GDM1 (cell line): ENCODE measurements at regions not wholly inside any gene's neighbourhood (a gene's known extent, or its start where the extent isn't known, plus 50 kb on each side); places are given as distances from the start of the nearest gene placed in this dataset.

Source experiments
- DNase-seq: peaks from one replicate; lab custom pipeline; 2025; lab: John Stamatoyannopoulos, UW

DNA sequence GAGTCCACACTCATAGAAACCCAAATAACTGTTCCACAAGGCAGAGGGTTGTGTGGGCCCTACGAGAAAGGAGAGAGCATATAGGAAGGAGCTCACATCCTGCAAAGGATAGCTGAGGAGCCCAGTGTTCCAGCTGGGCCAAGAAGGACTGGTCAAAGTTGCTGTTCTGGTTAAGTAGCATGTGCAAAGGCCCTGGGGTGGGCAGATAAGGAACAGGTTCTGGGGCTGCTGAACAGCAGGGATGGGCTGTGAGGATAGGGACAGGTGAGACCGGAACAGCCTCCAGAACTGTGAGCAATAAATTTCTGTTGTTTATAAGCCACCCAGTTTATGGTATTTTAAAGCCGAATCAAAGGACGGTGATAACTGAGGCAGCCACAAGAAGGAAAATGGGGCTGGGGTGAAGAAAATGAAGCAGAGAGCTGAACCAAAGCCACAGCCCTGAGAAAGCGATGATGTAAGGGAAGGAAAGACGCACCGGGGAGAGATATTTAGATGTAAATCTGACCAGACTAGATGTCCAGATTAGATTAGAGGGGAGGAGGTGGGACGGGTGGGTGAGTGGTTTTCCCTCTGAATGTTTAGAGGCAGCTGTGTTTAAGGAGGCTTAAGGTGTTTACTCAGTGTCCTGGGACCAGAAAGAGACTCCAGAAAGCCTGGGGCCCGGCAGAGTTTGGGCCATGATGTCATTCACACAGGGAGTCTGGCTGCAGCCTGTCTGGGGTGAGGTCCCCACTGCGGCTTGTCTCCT lies 180.8 kb upstream of the BCOR start:
- no peak for DNase-seq

DNA sequence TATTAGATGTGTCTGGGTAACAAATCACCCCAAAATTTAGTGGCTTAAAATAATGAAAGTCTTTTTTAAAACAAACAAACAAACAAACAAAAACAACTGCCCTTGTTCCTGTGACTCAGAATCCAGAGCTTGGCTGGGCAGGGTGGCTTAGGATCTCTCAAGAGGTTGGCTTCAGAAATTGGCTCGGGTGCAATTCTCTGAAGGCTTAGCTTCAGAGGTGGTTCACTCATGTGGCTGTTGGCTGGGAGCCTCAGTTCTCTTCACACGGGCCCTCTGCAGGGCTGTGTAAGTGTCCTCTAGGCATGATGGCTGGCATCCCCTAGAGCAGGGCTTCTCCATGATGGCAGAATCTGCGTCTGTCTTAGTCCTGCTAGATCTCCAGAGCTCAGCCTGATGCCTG lies 179.9 kb upstream of the BCOR start:
- no peak for DNase-seq

DNA sequence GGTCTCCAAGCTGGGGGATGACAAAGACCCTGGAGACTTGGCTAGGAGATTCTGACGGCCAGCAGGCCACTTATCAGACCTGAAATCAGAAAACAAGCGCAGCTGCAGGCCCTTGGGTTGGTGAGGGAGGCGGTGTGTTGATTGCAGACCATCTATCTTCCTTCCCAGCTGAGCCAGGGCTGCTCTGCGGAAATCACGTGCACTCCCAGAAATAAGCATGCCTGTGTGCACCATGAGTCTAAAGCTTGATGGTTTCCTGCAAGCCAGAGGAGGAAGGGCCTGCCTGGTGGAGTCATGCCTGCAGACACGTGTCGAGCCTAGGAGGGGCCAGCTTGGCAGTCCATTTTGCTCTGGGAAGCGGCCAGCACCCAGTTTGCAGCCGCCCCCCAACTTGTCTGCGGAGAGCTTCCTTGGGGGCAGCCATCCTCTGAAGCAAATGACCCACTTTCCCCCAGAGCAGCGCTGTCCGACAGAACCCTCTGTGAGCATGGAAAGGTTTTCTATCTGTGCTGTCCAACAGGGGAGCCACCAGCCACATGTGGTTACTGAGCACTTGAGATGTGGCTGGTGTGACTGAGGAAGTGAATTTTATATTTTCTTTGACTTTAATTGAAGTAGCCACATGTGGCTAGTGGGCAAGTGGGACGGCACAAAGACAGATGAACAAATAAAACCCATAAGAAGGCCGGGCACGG lies 175.7 kb upstream of the BCOR start:
- peak; percentile 82 for DNase-seq

DNA sequence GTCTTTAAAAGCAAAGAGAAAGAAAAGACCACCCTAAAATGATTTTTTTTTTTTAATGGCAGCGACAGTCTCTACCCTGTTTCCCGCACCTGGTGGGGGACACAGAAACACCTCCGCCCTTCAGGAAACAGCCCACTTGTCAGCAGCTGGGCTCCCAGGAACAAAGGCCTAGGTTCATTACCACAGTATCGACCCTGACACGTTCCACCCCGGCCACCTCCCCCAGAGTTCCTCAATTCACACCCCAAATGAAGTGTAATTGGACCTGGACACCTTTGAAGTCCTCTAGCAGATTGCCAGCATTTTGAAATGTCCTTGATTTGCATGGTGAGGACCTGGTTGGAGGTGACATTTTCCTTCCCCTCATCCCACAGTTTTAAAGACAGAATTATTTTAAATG lies 175.0 kb upstream of the BCOR start:
- no peak for DNase-seq

DNA sequence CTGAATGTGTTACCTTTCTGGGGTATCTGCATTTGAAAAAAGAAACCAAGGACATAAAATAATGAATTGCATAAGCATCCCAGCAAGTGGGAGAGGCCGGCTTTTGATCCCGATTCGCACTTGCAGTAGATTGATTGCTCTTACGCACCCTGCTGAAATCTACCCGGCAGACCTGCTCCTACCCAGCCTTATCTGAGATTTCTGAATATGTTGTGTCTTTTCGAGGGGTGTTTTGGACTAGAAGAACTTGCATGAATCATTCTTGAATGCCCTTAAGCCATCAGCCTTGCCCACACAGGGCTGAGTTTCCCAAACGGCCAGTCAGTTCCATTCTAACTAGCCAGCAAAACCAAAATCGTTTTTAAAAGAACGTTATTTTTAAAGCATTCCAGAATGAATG lies 174.4 kb upstream of the BCOR start:
- DNase-seq = no peak

DNA sequence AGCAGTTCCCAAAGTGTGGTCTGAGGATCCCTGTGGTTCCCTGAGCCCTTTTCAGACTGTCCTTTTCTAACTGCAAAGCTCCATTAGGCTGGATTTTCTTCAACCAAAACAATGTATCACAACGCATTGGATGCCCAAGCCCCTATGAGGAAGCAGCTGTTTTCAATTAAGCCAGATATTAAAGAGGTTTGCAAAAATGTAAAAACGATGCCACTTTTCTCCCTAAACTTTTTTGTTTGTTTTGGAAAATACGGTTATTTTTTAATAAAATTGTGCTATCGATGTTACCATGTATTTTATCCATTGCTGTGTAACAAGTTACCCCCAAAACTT lies 170.4 kb upstream of the BCOR start:
- DNase-seq = no peak

DNA sequence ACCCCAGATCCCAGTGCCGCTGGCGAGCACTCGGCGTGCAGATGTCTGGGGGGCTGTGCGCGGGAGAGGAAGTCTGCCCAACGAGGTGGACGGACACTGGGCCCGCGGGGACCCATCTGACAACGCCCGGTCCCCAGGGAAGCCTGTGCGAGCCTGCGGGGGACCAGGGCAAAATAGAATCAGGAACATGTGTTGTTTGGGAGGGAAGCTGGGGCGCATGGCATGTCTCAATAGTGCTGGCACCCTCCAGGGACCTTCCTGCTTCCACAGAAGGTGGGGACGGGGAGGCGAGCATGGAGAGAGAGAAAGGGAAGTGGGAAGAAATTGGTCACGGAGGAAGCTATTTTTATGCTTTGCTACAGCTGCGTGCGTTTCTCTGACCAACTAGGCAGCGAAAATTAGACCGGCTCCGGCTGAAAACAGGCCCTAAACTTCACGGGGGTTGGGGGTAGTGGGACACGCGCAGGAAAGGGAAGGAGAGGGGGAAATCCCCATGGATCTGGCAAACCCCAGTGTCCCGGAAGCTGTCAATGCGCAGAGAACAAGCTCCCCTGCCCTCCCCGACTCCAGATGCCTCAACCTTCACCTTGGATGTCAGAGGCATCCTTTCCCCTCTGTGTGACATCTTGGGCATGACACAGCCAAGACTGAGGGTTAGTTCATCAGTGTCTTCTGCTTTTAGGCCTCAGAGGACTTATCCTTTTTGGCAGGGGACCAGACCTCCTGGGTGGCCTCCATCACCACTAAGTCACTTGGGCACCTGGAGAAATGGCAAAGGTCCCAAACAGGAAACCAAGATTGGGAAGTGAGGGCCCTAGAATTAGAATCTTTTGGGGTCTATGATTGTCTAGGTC lies 169.8 kb upstream of the BCOR start:
- peak; percentile 29 for DNase-seq

DNA sequence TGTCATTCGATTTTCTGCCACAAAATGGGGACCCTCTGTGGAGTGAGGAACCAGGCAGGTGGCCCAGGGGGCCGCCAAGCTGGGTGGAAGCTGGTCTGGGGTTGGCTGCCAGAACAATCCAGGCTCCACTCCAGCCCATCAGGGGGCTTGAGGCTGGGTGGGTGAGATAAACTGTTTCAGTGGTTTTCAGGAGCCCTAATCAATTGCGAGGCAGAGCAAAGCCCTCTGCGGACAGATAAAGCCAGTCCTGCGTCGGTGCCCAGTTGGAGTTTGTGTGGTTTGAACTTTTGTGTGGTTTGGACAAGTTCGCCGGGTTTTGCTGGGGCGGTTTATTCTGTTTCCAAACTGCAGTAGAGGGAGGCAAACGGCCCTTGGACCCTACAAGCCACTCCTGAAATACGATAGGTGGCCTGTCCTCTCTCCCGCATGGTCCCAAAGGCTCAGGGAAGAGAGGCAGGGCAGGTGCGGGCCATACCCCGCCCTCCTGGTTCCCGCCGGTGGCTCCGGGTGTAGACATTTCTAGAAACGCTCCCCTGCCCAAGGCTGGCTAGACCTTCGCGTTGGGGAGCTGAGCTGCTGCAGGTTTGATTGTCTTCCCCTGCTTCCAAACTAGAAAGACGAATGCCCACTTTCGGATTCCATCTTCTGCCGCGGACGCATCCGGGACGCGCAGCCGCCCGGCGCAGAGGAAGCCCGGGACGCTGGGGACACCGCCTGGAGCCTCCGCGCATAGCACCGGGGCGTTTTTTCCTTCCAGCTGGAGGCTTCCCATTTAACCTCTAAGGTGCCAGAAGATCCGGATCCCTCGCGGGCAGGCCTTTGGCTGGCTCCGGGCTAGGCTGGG lies 169.0 kb upstream of the BCOR start:
- DNase-seq = peak; percentile 46

DNA sequence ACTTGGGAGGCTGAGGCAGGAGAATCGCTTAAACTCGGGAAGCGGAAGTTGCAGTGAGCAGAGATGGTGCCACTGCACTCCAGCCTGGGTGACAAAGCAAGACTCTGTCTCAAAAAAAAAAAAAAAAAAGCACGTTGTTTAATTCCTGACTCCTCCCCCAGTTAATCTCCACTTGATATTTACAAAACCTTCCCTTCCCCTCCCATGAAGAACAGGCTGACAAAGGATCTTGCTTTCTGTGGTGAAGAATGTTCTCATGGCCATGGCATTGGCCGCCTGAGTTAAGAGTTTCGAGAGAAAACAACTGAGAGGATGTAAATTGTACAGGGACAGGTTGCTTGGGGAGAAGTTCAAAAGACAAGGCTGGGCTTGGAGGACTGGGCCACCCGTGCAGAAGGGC lies 168.2 kb upstream of the BCOR start:
- no peak for DNase-seq

DNA sequence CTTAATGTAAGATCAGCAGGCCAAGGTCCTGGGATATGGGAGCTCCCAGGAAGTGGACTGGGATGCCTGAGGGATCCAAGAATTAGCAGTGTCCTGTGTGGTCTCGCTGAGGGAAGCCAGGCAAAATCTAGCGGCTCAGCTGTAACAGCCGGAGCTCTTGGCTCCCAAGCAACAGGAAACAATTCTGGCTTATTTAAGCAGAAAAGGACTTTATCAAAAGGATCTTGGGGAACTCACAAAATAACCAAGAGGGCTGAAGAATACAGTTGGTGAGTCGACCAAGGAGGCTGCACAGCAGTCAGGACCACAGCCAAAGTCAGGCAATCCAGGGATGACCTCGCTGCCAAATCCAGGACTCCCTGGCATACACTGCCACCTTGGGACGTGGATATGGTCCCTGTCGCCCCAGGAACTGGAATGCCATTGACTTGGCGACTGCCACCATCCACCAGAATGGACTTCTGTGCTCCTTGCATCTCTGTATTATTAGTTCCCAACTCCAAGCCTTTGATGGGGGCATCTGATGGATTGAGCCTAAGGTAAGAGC lies 165.3 kb upstream of the BCOR start:
- no peak for DNase-seq

DNA sequence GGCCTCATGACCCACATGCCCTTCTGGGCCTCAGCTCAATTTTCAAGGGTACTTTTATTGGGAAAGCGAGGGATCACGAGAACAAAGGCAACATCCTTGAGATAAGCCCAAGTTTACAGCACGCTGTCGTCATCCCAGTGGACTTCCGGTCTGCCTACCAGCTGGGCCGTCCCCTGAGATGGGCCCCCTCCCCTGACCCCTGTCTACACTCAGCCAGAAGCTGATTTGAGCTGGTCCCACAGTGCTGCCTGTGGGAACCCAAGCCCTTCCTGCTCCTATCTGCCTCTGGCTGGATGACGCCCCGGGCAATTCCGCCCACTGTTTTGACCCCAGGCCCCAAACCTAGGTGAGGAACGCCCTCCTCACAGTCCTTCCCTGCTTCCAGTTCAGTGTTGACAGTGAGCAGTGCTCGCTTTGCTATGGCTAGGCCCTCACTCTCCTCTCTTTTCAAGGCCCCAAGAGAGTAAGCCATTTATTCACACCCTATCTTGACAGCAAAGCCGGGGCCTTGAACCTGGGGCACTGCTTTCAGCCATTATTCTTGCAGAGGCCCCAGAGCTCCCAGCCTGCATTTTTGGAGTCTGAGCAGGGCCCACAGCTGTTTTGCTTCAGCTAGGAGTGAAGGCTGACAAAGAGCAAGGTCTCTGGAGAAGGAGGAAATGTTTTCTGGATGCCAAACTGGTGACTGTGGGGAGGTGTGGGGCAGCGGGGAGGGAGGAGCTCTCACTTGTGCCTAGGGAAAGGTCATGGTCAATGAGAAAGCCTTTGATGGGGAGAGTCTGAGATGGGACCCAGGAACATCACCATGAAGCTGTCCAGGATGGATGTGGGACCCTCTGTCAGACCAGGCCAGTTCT lies 164.6 kb upstream of the BCOR start:
- no peak for DNase-seq

DNA sequence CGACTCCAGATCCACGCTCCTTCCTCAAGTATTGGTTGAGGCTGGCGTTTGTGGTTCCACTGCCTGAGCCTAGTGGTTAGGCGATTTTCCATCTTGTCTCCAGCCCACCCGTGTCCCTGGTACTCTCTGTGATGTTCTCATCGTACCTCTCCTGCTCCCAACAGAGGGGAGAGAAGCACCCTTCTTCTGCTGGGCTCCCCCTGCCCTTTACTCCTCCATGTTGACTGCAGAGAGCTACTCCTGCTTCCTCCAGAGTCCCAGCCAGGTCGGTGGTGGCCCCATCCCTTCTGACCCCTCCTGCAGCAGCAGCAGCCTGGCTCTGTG lies 164.0 kb upstream of the BCOR start:
- no peak for DNase-seq

DNA sequence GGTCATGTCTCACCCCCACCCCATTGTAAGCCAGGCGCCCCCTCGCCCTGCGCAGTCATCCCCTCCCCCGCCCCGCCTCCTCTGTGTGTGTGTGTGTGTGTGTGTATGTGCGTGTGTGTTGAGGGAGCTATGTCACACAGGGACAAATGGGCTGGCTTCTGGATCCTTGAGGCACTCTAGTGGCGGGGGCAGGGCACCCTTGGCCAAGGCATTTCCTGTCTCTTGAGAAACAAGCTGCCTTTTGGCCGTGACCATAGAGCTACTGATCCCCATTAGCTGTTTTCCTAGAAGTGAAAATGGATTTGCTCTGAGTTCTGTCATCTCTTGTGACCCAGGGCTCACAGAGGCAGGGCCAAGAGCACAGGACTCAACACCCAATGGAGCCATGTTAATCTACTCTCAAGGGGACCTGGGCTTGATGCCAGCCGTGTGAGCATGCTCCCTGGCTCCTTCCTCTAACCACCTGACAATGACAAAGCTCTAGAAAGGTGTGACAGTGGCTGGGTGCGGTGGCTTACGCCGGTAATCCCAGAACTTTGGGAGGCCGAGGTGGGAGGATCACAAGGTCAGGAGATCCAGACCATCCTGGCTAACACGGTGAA lies 162.5 kb upstream of the BCOR start:
- no peak for DNase-seq

DNA sequence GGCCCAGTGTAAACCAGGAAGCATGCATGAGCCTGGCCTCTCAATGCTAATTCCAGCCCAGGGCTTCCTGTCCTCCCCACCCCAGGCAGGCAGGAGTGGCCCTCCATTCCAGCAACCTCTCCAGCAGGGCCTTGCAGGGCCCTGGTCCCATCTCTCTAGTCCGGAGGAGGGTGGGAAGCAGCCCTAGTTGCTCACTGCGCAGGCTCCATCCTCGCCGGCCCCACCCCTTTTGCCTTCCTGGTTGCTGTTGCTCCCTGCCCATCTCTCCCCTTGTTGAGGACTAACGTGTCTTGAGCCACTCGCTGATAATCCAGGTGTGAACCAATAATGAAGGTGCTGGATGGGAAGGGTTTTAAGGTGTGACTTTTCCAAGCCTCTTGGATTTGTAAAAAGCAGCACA lies 161.2 kb upstream of the BCOR start:
- no peak for DNase-seq

DNA sequence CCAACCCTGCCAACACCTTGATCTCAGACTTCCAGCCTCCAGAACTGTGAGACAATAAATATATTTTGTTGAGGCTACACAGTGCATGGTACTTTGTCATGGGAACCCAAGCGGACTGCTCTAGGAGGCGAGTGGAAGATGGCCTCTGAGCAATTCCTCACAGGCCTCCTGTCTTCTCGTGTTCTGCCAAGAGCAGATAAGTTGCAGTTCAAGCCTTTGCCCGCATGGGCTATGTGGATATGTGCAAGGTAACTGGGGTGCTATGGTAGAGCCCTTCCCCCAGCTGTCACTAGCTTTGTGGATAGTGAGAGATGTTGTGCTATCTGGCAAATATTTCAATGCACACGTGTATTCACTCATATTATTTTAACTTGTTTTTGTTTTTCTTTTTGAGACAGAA lies 156.0 kb upstream of the BCOR start:
- no peak for DNase-seq

DNA sequence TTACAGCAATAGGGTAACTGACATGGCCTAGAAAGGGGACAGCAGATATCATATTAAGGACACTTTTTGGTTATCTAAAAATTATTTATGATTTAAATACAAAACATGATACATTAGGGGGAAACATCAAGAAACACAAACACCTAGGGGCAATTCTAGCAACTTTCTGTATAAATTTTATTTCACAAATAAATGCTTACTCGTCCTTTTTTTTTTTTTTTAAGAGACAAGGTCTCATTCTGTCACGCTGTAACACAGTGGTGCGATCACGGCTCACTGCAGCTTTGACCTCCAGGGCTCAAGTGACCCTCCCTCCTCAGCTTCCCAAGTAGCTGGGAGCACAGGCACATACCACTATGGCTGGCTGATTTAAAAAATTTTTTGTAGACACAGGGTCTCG lies 151.8 kb upstream of the BCOR start:
- DNase-seq = no peak

DNA sequence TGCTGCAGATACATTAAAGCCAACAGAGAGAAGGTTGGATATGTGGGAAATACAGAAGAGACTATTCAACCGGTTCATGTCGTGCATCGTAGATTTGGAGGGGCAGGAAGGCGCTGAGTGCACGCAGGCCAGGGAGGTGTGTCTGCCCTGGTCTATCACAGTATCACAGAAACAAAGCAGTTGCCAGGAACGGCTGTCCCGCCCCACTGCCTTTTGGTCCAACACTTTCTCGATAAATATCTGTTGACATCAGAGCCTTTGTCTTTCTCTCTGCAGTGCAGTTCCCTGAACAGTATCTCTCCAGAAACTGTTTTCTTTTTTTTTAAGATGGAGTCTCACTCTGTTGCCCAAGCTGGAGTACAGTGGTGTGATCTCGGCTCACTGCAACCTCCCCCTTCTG lies 151.1 kb upstream of the BCOR start:
- no peak for DNase-seq

DNA sequence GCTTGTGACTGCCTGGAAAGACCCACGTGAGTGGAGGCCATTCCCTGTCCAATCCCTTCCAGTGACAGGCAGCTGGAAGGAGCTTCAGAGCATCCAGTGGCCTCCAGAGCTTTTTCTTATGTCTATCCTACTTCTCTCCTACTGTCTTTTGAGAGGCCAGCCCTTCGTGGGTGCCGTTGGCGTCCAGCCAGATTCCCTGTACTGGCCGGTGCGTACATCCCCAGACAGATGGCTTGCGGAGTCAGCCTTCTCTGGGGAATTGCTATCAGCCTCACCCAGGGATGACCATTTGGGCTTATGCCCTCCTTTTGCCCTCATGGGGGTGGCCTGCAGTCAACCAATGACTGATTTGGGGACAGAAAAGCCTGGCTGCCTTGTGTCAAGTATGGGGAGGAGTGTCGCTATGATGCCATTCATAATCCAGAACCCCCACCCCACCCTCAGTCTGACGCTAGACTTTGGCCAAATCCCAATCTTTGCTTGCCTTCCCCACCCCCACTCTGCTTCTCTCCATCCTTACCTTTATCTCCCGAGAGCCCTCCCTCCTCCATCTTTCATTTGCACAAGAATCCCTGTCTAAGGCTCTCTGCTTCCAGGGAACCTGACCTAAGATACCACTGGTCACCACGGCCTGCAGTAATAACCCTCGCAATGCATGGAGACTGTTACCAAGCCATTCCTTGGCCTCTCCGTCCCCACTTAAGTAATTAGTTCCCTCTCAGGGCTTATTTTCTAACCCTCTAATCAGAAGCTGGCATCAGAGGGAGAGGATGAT lies 150.3 kb upstream of the BCOR start:
- DNase-seq = no peak

DNA sequence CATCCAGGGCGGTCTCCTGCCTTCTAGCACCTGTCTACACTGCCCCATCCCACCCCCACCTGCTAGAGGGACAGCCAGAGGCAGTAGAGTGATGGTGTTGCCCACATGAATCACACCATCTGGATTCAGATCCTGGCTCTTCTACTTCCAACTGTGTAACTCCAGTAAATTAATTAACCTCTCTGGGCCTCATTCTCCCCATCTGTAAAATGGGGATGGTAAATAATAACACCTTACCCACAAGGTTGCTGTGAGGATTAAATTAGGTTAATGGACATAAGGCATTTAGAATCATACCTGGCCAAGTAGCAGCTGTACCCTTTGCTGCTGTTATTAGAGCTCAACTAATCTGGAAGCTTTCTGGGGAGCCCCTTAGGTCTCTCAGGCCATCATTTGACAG lies 149.6 kb upstream of the BCOR start:
- DNase-seq = no peak

DNA sequence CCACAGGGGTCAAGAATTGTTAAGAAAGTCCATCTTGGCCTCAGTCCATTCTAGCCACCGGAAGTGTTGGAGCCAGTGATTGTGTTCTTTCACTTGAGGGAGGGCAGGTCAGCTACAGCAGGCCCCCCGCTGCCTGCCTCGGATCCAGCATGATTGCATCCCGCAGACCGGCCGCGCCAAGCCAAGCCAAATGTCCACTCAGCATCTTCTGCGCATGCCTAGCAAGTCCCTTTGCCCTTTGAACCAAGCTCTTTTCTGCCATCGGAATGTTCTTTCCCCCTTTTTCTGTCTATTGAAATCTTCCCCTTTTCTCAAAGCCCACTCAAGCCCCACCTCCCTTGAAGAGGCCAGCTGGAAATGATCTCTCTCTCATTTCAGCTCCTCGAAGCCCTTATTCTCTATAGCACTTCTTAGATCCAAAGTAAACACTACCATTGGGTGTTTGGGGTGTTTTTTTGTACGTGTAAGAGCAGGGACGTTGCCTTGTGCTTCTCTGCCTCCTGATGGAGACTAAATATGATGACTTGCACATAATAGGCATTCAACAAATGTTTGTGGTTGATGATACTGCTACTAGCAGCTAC lies 147.8 kb upstream of the BCOR start:
- DNase-seq = no peak
